GM23338 (cell line): ENCODE measurements at regions not wholly inside any gene's neighbourhood (a gene's known extent, or its start where the extent isn't known, plus 50 kb on each side); places are given as distances from the start of the nearest gene placed in this dataset.

Experiments
- ATAC-seq: fragments of 200-7000 bp; cut with Tn5 transposase; 3 replicates; pipeline ENCODE4 v1.9.1; 2020
- DNase-seq: peaks from one replicate; pipeline ENCODE4 v3.0.0-alpha.2; 2015; ENCODE audit warnings: low spot score
- H2AFZ ChIP-seq: fragments of 200-600 bp; sonication (generic); 2 replicates; pipeline ENCODE4 v1.8.0; 2016; ENCODE audit warnings: antibody characterized with exemption, mild to moderate bottlenecking, moderate library complexity
- H3F3A ChIP-seq: fragments of 200-600 bp; sonication (generic); replicated peaks from 2 replicates; pipeline ENCODE4 v1.8.0; 2017; ENCODE audit warnings: antibody characterized with exemption, mixed run types, low read depth
- H3K27ac ChIP-seq: fragments of 200-600 bp; sonication (generic); 2 replicates; pipeline ENCODE4 v1.6.1; 2016; ENCODE audit warnings: low read depth
- H3K27me3 ChIP-seq: fragments of 200-600 bp; sonication (generic); 2 replicates; pipeline ENCODE4 v1.8.0; 2016; ENCODE audit warnings: mild to moderate bottlenecking, mixed run types, moderate library complexity; ENCODE audit not compliant: insufficient read depth
- H3K36me3 ChIP-seq: fragments of 200-600 bp; sonication (generic); 2 replicates; pipeline ENCODE4 v1.8.0; 2016; ENCODE audit warnings: mild to moderate bottlenecking; ENCODE audit not compliant: insufficient read depth
- H3K4me1 ChIP-seq: fragments of 200-600 bp; sonication (generic); 2 replicates; pipeline ENCODE4 v1.8.0; 2016; ENCODE audit warnings: mild to moderate bottlenecking, moderate library complexity; ENCODE audit not compliant: insufficient read depth
- H3K4me2 ChIP-seq: fragments of 200-600 bp; sonication (generic); 2 replicates; pipeline ENCODE4 v1.7.1; 2017; ENCODE audit warnings: mixed run types
- H3K4me3 ChIP-seq: fragments of 200-600 bp; sonication (generic); 2 replicates; pipeline ENCODE4 v1.6.1; 2016; ENCODE audit warnings: mixed run types
- H3K79me2 ChIP-seq: fragments of 200-600 bp; sonication (generic); replicated peaks from 2 replicates; pipeline ENCODE4 v1.8.0; 2017; ENCODE audit warnings: mild to moderate bottlenecking; ENCODE audit not compliant: insufficient read depth
- H3K9me2 ChIP-seq: fragments of 200-600 bp; sonication (generic); 2 replicates; pipeline ENCODE4 v1.8.0; 2017; ENCODE audit not compliant: insufficient read depth
- H4K20me1 ChIP-seq: fragments of 200-600 bp; sonication (generic); replicated peaks from 2 replicates; pipeline ENCODE4 v1.8.0; 2017; ENCODE audit warnings: mild to moderate bottlenecking; ENCODE audit not compliant: insufficient read depth
- H3K27ac Mint-ChIP-seq: 2 replicates; pipeline ENCODE4 v1.8.0; 2020; ENCODE audit warnings: inconsistent platforms, mild to moderate bottlenecking, moderate library complexity, mixed read lengths
- H3K27me3 Mint-ChIP-seq: 3 replicates; pipeline ENCODE4 v1.8.0; 2022; ENCODE audit warnings: low read depth, mild to moderate bottlenecking, moderate library complexity, mixed read lengths, inconsistent platforms; ENCODE audit not compliant: insufficient read depth, poor library complexity
- H3K36me3 Mint-ChIP-seq: 3 replicates; pipeline ENCODE4 v1.8.0; 2021; ENCODE audit warnings: low read depth, mild to moderate bottlenecking, inconsistent platforms, moderate library complexity, mixed read lengths
- H3K4me1 Mint-ChIP-seq: 3 replicates; pipeline ENCODE4 v1.8.0; 2020; ENCODE audit warnings: mild to moderate bottlenecking, inconsistent platforms, mixed read lengths
- H3K4me3 Mint-ChIP-seq: 3 replicates; pipeline ENCODE4 v1.8.0; 2021; ENCODE audit warnings: moderate library complexity, mild to moderate bottlenecking, inconsistent platforms, mixed read lengths
- H3K9me3 Mint-ChIP-seq: 3 replicates; pipeline ENCODE4 v1.8.0; 2020; ENCODE audit warnings: moderate library complexity, mild to moderate bottlenecking, inconsistent platforms, mixed read lengths
- CREB1 ChIP-seq: fragments of 250-450 bp; sonication (Bioruptor Pico); IDR thresholded peaks from 2 replicates; pipeline ENCODE4 v1.5.0; 2020; ENCODE audit warnings: low read depth, mild to moderate bottlenecking, moderate library complexity
- ZNF331 ChIP-seq: fragments of 250-450 bp; sonication (Bioruptor Pico); IDR thresholded peaks from 2 replicates; pipeline ENCODE4 v1.5.0; 2020; ENCODE audit warnings: low read depth, mild to moderate bottlenecking, moderate library complexity
- TF ChIP-seq, protein P1 (sequence below): IDR thresholded peaks from 2 replicates; pipeline ENCODE4 v1.6.1; 2016; ENCODE audit warnings: antibody characterized with exemption
- TF ChIP-seq, protein P2 (sequence below), 2 experiments: fragments of 200-600 bp in 1 of 2; sonication (generic) in 1 of 2; conservative IDR thresholded peaks; 2 replicates each; pipeline versions ENCODE4 v1.5.1 to v1.6.1; 2016 to 2017; ENCODE audit warnings: antibody characterized with exemption in 2 of 2, low read depth in 2 of 2, mild to moderate bottlenecking in 2 of 2, moderate library complexity in 1 of 2
- TF ChIP-seq, protein P3 (sequence below): fragments of 250-450 bp; sonication (Bioruptor Pico); IDR thresholded peaks from 2 replicates; pipeline ENCODE4 v1.5.0; 2020; ENCODE audit warnings: mild to moderate bottlenecking, moderate library complexity

DNA sequence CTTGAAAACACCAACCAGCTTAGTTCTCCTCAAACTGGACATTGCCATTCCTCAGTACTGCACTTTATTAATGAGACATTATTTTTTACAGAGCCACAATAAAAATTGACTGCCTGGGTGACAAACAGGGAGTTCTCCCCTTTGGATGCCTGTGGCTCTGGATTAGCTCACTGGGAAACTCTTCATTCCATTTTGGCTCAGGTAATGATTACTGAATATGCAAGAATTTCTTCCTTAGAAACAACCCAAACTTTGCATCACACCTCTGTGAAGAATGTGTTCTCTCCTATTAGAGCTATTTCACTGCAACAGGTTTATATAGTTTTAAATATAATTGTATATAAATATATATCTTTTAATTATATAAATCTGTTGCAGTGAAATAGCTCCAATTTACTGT is 2065.8 kb downstream of the ARAP2 start:
- ATAC-seq (no peak; the same call in 2 of the 3 replicates), DNase-seq (peak; percentile 70)
- Mint-ChIP-seq H3K9me3 (peaks cover 14% of the 10 kb centered on the region), H3K4me3 (no peak overlapping the region), H3K27ac (peak overlapping the region; percentile 79; the same call in 1 of the 2 replicates), H3K4me1 (peaks cover 10% of the 10 kb centered on the region), H3K27me3 (no peaks in the 10 kb centered on the region), H3K36me3 (peaks cover 10% of the 10 kb centered on the region; the same call in 2 of the 3 replicates)
- Histone ChIP-seq H3K27ac (no peak overlapping the region), H2AFZ (no peak overlapping the region), H3F3A (no peaks in the 10 kb centered on the region), H3K36me3 (no peaks in the 10 kb centered on the region), H3K4me2 (no peak overlapping the region), H3K79me2 (no peaks in the 10 kb centered on the region), H3K27me3 (no peaks in the 10 kb centered on the region), H3K4me1 (no peaks in the 10 kb centered on the region; the same call in 1 of the 2 replicates), H3K9me2 (peaks cover 8% of the 10 kb centered on the region; the same call in 1 of the 2 replicates), H3K4me3 (no peak overlapping the region), H4K20me1 (no peaks in the 10 kb centered on the region)
- TF ChIP-seq, protein P1, sequence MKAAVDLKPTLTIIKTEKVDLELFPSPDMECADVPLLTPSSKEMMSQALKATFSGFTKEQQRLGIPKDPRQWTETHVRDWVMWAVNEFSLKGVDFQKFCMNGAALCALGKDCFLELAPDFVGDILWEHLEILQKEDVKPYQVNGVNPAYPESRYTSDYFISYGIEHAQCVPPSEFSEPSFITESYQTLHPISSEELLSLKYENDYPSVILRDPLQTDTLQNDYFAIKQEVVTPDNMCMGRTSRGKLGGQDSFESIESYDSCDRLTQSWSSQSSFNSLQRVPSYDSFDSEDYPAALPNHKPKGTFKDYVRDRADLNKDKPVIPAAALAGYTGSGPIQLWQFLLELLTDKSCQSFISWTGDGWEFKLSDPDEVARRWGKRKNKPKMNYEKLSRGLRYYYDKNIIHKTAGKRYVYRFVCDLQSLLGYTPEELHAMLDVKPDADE: no peak
- TF ChIP-seq, protein P2, sequence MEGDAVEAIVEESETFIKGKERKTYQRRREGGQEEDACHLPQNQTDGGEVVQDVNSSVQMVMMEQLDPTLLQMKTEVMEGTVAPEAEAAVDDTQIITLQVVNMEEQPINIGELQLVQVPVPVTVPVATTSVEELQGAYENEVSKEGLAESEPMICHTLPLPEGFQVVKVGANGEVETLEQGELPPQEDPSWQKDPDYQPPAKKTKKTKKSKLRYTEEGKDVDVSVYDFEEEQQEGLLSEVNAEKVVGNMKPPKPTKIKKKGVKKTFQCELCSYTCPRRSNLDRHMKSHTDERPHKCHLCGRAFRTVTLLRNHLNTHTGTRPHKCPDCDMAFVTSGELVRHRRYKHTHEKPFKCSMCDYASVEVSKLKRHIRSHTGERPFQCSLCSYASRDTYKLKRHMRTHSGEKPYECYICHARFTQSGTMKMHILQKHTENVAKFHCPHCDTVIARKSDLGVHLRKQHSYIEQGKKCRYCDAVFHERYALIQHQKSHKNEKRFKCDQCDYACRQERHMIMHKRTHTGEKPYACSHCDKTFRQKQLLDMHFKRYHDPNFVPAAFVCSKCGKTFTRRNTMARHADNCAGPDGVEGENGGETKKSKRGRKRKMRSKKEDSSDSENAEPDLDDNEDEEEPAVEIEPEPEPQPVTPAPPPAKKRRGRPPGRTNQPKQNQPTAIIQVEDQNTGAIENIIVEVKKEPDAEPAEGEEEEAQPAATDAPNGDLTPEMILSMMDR (conservative IDR thresholded peaks at IDR 0.05; ENCODE audit: low read depth in 2 of 2): no peak
- TF ChIP-seq, protein P3, sequence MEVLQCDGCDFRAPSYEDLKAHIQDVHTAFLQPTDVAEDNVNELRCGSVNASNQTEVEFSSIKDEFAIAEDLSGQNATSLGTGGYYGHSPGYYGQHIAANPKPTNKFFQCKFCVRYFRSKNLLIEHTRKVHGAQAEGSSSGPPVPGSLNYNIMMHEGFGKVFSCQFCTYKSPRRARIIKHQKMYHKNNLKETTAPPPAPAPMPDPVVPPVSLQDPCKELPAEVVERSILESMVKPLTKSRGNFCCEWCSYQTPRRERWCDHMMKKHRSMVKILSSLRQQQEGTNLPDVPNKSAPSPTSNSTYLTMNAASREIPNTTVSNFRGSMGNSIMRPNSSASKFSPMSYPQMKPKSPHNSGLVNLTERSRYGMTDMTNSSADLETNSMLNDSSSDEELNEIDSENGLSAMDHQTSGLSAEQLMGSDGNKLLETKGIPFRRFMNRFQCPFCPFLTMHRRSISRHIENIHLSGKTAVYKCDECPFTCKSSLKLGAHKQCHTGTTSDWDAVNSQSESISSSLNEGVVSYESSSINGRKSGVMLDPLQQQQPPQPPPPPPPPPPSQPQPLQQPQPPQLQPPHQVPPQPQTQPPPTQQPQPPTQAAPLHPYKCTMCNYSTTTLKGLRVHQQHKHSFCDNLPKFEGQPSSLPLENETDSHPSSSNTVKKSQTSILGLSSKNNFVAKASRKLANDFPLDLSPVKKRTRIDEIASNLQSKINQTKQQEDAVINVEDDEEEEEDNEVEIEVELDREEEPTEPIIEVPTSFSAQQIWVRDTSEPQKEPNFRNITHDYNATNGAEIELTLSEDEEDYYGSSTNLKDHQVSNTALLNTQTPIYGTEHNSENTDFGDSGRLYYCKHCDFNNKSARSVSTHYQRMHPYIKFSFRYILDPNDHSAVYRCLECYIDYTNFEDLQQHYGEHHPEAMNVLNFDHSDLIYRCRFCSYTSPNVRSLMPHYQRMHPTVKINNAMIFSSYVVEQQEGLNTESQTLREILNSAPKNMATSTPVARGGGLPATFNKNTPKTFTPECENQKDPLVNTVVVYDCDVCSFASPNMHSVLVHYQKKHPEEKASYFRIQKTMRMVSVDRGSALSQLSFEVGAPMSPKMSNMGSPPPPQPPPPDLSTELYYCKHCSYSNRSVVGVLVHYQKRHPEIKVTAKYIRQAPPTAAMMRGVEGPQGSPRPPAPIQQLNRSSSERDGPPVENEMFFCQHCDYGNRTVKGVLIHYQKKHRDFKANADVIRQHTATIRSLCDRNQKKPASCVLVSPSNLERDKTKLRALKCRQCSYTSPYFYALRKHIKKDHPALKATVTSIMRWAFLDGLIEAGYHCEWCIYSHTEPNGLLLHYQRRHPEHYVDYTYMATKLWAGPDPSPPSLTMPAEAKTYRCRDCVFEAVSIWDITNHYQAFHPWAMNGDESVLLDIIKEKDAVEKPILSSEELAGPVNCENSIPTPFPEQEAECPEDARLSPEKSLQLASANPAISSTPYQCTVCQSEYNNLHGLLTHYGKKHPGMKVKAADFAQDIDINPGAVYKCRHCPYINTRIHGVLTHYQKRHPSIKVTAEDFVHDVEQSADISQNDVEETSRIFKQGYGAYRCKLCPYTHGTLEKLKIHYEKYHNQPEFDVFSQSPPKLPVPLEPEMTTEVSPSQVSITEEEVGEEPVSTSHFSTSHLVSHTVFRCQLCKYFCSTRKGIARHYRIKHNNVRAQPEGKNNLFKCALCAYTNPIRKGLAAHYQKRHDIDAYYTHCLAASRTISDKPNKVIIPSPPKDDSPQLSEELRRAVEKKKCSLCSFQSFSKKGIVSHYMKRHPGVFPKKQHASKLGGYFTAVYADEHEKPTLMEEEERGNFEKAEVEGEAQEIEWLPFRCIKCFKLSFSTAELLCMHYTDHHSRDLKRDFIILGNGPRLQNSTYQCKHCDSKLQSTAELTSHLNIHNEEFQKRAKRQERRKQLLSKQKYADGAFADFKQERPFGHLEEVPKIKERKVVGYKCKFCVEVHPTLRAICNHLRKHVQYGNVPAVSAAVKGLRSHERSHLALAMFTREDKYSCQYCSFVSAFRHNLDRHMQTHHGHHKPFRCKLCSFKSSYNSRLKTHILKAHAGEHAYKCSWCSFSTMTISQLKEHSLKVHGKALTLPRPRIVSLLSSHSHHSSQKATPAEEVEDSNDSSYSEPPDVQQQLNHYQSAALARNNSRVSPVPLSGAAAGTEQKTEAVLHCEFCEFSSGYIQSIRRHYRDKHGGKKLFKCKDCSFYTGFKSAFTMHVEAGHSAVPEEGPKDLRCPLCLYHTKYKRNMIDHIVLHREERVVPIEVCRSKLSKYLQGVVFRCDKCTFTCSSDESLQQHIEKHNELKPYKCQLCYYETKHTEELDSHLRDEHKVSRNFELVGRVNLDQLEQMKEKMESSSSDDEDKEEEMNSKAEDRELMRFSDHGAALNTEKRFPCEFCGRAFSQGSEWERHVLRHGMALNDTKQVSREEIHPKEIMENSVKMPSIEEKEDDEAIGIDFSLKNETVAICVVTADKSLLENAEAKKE: no peak
- TF ChIP-seq CREB1 (CRISPR knock-in tag) (no peak), ZNF331 (CRISPR knock-in tag) (no peak)
